Gastrocnemius medialis (tissue), 4 donors: ENCODE measurements at regions not wholly inside any gene's neighbourhood (a gene's known extent, or its start where the extent isn't known, plus 50 kb on each side); places are given as distances from the start of the nearest gene placed in this dataset.

Experiments
- CTCF ChIP-seq, 5 experiments: fragments of 450-650 bp in 3 of 5; fragments of 200-600 bp in 2 of 5; sonication (generic) in 2 of 5; IDR thresholded peaks in 4 of 5; conservative IDR thresholded peaks in 1 of 5; 1 replicate in 4 of 5; 2 replicates in 1 of 5; pipeline ENCODE4 v1.5.1; 2016 to 2019; ENCODE audit warnings: antibody characterized with exemption in 5 of 5, mild to moderate bottlenecking in 3 of 5, moderate library complexity in 3 of 5
- POLR2A ChIP-seq, 2 donors: fragments of 450-650 bp; IDR thresholded peaks; one replicate each; pipeline ENCODE4 v1.6.1; 2017; ENCODE audit warnings: antibody characterized with exemption in 2 of 2, mild to moderate bottlenecking in 2 of 2, moderate library complexity in 2 of 2

GRCh38 chr13:23979361-23980159 lies 82.3 kb upstream of the C1QTNF9B start:
- no peak for TF ChIP-seq POLR2A (IDR thresholded peaks at IDR 0.05)
- TF ChIP-seq CTCF (IDR thresholded peaks at IDR 0.05 in 4 of 5, conservative IDR thresholded peaks at IDR 0.05 in 1 of 5): no peak
